Epithelial cell of esophagus (primary cell): ENCODE measurements at regions not wholly inside any gene's neighbourhood (a gene's known extent, or its start where the extent isn't known, plus 50 kb on each side); places are given as distances from the start of the nearest gene placed in this dataset.
A peak's percentile ranks its signal among the peaks of the same experiment; 100 is the strongest.
"Not testable (repeated sequence)": the region's sequence is repeated elsewhere in the genome, so short reads cannot be mapped to it uniquely, and the experiment has no call there.

Experiments
- DNase-seq: peaks from one replicate; pipeline ENCODE4 v3.0.0; 2010; ENCODE audit warnings: low read depth
- H3K4me3 ChIP-seq: 2 replicates; pipeline ENCODE4 v1.5.1; 2011; ENCODE audit warnings: mild to moderate bottlenecking, low read length, control low read depth
- TF ChIP-seq, protein P1 (sequence below): IDR thresholded peaks from 2 replicates; pipeline ENCODE4 v1.5.1; 2011; ENCODE audit warnings: low read depth, mild to moderate bottlenecking, low read length, control low read depth, inconsistent platforms; ENCODE audit not compliant: insufficient read depth; ENCODE audit errors: missing control alignments

GRCh38 chr12:7591531-7591930 is 74.2 kb downstream of the APOBEC1 start:
- TF ChIP-seq, protein P1, sequence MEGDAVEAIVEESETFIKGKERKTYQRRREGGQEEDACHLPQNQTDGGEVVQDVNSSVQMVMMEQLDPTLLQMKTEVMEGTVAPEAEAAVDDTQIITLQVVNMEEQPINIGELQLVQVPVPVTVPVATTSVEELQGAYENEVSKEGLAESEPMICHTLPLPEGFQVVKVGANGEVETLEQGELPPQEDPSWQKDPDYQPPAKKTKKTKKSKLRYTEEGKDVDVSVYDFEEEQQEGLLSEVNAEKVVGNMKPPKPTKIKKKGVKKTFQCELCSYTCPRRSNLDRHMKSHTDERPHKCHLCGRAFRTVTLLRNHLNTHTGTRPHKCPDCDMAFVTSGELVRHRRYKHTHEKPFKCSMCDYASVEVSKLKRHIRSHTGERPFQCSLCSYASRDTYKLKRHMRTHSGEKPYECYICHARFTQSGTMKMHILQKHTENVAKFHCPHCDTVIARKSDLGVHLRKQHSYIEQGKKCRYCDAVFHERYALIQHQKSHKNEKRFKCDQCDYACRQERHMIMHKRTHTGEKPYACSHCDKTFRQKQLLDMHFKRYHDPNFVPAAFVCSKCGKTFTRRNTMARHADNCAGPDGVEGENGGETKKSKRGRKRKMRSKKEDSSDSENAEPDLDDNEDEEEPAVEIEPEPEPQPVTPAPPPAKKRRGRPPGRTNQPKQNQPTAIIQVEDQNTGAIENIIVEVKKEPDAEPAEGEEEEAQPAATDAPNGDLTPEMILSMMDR = no peak

DNA sequence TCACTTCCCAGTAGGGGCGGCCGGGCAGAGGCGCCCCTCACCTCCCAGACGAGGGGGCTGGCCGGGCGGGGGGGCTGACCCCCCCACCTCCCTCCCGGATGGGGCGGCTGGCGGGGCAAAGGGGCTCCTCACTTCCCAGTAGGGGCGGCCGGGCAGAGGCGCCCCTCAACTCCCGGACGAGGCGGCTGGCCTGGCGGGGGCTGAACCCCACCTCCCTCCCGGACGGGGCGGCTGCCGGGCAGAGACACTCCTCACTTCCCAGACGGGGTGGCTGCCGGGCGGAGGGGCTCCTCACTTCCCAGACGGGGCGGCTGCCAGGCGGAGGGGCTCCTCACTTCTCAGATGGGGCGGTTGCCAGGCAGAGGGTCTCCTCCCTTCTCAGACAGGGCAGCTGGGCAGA is 75.6 kb downstream of the APOBEC1 start:
- not testable (repeated sequence) for DNase-seq

More at GRCh38 chr12:7591531-7591930, 74.2 kb downstream of the APOBEC1 start:
- no peak for DNase-seq
- no peak overlapping the region for H3K4me3 ChIP-seq

DNA sequence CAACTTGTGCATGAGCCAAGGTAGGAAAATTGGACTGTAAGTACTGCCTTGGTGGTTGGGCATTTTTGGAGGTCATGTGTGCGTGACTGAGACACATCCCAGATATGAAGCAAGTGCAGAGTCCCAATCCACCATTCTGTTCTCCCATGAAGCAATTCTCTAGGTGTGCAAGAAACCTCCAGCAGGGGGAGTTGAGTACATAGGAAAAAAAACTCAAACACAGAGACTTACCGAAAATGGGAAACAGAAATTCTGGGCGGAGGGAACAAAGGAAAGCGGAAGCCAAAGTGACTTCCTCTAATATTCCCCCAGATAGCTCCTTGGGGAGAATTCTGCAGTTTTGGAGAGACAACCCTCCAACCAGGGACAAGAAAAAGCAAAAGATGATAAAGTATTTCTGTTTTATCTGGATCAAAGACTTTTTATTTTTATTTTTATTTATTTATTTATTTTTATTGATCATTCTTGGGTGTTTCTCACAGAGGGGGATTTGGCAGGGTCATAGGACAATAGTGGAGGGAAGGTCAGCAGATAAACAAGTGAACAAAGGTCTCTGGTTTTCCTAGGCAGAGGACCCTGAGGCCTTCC is 76.9 kb downstream of the APOBEC1 start:
- TF ChIP-seq, protein P1 = peak; percentile 58
- peak; percentile 58 for DNase-seq

More for the DNA sequence above, 75.6 kb downstream of the APOBEC1 start:
- H3K4me3 ChIP-seq = not testable (repeated sequence)

DNA sequence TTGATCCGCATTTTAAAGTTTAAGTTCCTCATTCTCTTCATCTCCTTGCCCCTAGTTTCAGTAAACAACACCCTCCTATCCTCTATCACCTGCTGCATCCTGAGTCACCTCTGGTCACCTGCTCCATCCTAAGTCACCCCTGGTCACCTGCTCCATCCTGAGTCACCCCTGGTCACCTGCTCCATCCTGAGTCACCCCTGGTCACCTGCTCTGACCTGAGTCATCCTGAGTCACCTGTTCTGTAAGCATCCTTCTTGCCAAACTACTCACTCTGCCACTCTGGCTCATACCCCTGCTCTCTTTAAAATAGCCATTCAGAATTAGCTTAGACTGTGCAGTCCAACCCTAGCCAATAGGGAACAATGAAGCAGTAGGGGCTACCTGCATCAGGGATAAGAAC is 80.6 kb upstream of the CD163 start:
- peak; percentile 59 for DNase-seq
- not testable (repeated sequence) for H3K4me3 ChIP-seq

More for the DNA sequence above, 76.9 kb downstream of the APOBEC1 start:
- H3K4me3 ChIP-seq = not testable (repeated sequence)

DNA sequence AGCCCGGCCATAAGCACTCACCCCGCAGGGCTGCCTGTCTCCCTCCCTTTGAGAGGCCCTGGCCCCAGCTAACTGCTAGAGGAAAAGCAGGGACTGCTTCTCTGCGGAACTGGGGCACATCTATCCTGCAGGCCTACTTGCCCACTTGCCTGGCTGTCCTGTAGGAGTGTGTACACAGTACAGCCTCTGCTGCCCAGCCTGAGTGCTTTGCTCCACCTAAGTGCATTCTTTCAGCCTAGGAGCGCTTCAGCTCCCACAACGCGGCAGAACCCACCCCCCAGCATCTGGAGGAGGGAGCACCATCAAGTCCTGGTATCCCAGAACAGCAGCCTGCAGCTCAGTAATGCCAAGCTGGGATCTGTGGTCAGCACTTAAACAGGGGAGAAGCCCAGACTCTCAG is 79.9 kb upstream of the CD163 start:
- H3K4me3 ChIP-seq = no peak overlapping the region
- no peak for DNase-seq
- TF ChIP-seq, protein P1 = no peak

GRCh38 chr12:7582796-7583195 is 79.2 kb upstream of the CD163 start:
- TF ChIP-seq, protein P1 = no peak

DNA sequence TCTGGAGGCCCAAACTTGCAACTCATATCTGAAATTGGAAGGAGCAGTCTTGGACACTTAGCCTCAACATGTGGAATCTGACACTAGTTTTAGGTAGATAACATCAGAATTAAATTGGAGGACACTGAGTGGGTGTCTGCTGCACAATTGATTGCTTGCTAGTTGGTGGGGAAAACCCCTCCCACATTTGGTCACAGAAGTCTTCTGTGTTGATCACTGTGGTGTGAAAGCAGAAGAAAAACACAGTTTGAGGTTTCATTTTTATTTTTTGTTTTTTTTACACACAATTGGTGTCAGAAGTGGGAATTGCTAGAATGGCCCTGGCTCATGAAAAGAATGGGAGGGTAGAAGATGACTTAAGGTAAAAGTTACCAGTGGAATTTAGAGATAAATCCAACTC is 78.0 kb upstream of the CD163 start:
- TF ChIP-seq, protein P1 = no peak
- DNase-seq = no peak
- no peak overlapping the region for H3K4me3 ChIP-seq

More at GRCh38 chr12:7582796-7583195, 79.2 kb upstream of the CD163 start:
- no peak overlapping the region for H3K4me3 ChIP-seq
- no peak for DNase-seq

DNA sequence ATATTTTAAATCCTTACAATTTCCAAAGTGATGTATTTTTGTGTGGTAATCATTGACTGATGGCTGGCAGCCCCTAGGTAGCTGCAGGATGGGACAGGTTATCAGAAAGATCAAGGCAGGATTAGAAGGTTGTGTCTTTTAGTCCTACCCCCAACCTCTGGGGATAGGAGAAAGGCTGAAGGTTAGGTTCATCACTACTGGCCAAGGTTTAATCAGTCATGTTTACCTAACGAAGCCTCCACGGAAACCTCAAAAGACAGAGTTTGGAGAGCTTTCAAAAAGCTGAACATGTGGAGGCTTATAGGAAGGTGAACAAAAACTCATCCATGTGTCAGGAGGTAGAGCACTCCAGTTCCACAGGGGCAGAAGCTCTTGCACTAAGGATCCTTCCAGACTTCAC is 77.5 kb upstream of the CD163 start:
- TF ChIP-seq, protein P1 = no peak
- DNase-seq = no peak
- H3K4me3 ChIP-seq = no peak overlapping the region
